Erythroblast (primary cell): ENCODE measurements at regions not wholly inside any gene's neighbourhood (a gene's known extent, or its start where the extent isn't known, plus 50 kb on each side); places are given as distances from the start of the nearest gene placed in this dataset.

Experiments
- GATA1 ChIP-seq: IDR thresholded peaks from 2 replicates; pipeline ENCODE4 v1.6.1; 2011; ENCODE audit warnings: low read depth, mild to moderate bottlenecking, control low read depth, low read length, moderate library complexity
- POLR2A ChIP-seq: IDR thresholded peaks from 2 replicates; pipeline ENCODE4 v1.6.1; 2011; ENCODE audit warnings: mild to moderate bottlenecking, low read length

DNA sequence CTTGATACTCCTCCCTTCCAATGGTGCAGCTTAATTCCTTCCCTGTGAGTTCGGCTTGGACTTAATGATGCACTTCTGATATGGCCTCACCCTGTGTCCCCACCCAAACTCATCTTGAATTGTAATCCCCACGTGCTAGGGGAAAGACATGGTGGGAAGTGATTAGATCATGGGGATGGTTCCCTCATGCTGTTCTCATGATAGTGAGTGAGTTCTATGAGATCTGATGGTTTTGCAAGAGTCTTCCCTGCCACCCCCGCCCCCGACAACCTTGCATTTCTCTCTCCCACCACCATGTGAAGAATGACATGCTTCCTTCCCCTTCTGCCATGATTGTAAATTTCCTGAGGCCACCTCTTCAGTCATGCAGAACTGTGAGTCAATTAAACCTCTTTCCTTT lies 50.3 kb upstream of the HLA-G start:
- TF ChIP-seq POLR2A: no peak
- TF ChIP-seq GATA1: no peak
